GM08714 (cell line): ENCODE measurements at regions not wholly inside any gene's neighbourhood (a gene's known extent, or its start where the extent isn't known, plus 50 kb on each side); places are given as distances from the start of the nearest gene placed in this dataset.

Experiments used
- H3K4me3 ChIP-seq: fragments of 200-500 bp; sonication (Bioruptor generic); 2 replicates; pipeline ENCODE4 v1.5.1; 2014; ENCODE audit warnings: mild to moderate bottlenecking, low read length, inconsistent platforms
- ZNF274 ChIP-seq: IDR thresholded peaks from 2 replicates; pipeline ENCODE4 v1.6.1; 2012; ENCODE audit warnings: mild to moderate bottlenecking, low read depth, low read length

- TF ChIP-seq ZNF274: no peak
- no peak overlapping the region for H3K4me3 ChIP-seq
These were observed 352.4 kb downstream of the UTRN start for GRCh38 chr6:144637541-144637940.

- no peak for TF ChIP-seq ZNF274
- no peak overlapping the region for H3K4me3 ChIP-seq
These were observed 354.5 kb downstream of the UTRN start for GRCh38 chr6:144639654-144640053.

DNA sequence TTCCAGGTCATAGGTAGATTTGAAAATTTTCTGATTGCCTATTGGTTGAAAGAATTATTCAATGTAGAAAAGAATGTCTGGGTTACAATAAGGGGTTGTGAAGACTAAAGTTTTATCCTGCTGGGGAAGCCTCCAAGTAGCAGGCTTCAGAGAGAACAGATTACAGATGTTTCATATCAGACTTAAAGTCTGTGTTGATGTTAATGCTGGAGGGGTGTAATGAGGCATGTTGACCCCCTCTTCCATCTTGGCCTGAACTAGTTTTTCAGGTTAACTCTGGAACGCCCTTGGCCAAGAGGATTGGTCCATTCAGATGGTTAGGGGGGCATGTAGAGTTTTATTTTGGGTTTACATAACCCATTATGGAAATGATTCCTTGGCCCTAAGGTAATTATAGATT lies 356.2 kb downstream of the UTRN start:
- no peak overlapping the region for H3K4me3 ChIP-seq
- TF ChIP-seq ZNF274: no peak

GRCh38 chr6:144644776-144645175 lies 359.6 kb downstream of the UTRN start:
- no peak for TF ChIP-seq ZNF274
- H3K4me3 ChIP-seq: no peak overlapping the region

DNA sequence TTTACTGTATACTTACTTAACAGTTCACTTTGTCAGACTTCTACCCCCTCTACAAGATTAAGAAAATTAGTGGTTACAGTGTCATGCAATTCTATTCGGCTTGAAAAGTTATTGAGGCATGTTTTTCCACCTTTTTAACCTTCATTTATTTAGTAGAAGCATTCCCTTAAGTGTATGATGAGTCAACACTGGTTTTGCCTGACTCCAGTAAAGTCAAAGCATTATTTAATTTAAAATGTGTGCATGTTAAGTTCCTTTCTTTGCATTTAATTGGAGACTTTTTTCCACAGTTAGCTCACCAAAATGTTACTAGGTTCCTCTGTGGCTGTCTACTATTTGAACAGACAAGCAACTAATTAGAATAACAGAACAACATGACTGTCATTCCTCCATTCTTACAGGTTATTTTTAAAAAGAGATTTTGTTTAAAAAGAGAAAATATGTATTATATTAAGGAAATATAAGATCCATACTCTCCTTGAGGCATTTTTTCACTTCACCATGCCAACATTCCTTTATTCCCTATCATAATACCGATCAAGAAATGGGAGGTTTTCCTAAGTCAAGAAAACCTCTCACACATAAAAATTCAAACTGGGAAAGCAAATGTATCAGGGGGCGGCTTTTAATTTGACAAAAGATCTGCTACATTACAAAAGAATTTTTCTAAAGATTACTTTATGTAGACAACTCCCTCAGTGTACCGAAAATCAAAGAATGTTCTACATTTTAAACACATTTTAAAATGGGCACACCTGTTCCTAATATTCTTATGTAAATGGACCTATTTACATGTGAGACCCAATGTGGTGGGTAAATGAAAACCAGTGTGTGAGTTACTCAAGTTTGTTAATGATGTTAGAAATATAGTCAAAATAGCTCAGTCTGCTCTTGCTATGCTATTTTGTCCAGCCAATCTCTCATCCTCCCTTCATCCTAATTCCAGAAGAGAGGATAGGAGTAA lies 361.2 kb downstream of the UTRN start:
- no peak for TF ChIP-seq ZNF274
- H3K4me3 ChIP-seq: no peak overlapping the region

DNA sequence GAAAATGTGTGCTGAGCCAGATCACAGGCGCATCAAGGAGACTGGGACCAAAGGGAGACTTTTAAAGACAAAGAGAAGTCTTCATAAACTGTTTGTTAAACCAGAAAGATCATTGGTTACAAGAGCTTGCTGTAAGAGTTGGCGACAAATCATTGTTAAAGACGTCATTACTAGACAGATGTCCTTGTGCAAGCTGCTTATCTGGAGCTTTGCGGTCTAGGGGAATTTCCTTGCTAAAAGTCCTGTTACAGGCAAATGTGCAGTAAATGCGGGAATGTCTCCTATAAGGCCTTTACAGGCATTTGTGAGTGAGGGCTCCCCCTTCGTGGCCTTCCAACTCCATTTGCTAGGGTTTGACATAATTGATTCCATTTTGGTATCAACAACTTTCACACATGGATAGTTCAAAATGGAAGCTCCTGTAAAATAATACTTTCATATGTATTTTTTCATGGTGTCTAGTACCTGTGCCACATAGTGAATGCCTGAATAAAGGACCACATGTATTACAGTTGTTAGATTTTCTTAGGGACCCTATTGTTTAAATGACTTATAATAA lies 362.4 kb downstream of the UTRN start:
- no peak for TF ChIP-seq ZNF274
- H3K4me3 ChIP-seq: no peak overlapping the region

GRCh38 chr6:144647971-144648651 lies 363.0 kb downstream of the UTRN start:
- TF ChIP-seq ZNF274: no peak
- no peak overlapping the region for H3K4me3 ChIP-seq

- no peak overlapping the region for H3K4me3 ChIP-seq
- TF ChIP-seq ZNF274: no peak
These were observed 363.9 kb downstream of the UTRN start for GRCh38 chr6:144649085-144649484.

- no peak for TF ChIP-seq ZNF274
- H3K4me3 ChIP-seq: no peak overlapping the region
These were observed 366.1 kb downstream of the UTRN start for GRCh38 chr6:144651234-144651633.

GRCh38 chr6:144652292-144652891 lies 367.3 kb downstream of the UTRN start:
- no peak overlapping the region for H3K4me3 ChIP-seq
- TF ChIP-seq ZNF274: no peak

DNA sequence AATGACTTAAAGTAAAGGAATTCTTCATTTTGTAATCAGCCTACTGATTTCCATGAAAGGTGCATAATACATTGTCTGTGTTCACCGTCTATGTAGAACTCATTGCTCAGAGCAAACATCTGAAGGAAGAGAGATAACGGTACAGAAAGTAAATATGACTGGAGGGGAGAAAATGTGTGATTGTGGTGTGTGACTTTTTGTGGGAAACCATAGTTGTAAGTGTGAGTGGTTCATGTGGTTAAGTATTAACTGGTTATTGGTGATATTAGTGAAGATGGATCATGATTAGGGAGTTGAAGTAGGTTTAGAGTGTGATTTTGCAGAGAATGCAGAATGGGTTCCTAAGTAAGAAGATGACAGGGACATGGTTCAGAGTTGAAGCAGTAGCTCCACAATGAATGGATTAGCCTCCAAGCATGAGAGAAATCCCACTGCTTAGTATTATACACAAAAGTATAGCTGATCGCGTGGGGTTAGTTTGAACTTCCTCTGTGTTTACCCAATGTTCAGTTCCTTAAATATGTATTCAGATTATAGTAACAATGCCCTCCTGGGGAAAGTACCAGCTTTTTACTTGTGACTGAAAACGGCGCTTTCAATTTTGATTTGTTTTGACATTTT lies 368.9 kb downstream of the UTRN start:
- H3K4me3 ChIP-seq: no peak overlapping the region
- TF ChIP-seq ZNF274: no peak

GRCh38 chr6:144654506-144654905 lies 369.4 kb downstream of the UTRN start:
- TF ChIP-seq ZNF274: no peak

DNA sequence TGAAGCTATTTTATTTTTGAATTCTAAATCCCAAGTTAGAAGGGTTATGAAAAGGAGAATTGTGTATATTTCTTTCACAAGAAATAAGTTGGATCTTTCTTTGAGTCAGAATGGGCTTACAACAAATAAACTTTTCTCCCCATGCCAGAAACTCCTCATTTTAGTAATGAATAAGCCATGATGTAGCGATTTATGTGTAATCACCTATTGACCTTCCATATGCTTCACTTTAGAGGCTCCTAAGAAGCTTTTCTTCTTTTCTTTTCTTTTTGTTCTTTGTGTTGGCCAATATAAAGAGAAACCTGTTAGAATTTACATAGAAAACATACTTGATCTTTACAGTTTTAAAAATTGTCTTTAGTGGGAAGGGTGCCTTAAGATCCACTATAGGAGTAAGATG lies 370.2 kb downstream of the UTRN start:
- H3K4me3 ChIP-seq: no peak overlapping the region
- no peak for TF ChIP-seq ZNF274

More at GRCh38 chr6:144654506-144654905, 369.4 kb downstream of the UTRN start:
- H3K4me3 ChIP-seq: no peak overlapping the region

DNA sequence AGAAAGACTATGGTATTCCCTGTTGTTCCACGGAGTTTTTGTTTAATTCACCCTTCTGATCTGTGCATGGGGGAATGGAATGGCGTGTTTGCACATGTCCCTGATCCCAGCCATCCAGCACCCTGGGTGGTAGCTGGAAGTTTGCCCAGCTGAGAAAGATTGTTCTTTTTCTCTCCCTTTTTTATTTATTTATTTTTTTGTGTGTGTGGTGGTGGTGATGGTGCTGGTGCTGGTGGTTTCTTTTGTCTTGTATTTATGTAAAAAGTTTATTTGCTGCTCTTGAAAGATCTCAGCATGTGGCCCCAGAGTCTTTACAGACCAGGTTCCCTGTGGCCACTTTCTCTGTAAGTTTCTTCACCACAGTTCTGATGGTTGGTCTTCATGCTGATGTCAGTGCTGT lies 372.6 kb downstream of the UTRN start:
- H3K4me3 ChIP-seq: no peak overlapping the region
- no peak for TF ChIP-seq ZNF274
